Neuronal stem cell (in vitro differentiated cells): ENCODE measurements at regions not wholly inside any gene's neighbourhood (a gene's known extent, or its start where the extent isn't known, plus 50 kb on each side); places are given as distances from the start of the nearest gene placed in this dataset.
A peak's percentile ranks its signal among the peaks of the same experiment; 100 is the strongest.

Experiments
- DNase-seq: peaks from one replicate; pipeline ENCODE4 v3.0.0-alpha.2; 2013; ENCODE audit warnings: low spot score
- H2AFZ ChIP-seq: one replicate; pipeline ENCODE4 v1.6.1; 2013; ENCODE audit warnings: mild to moderate bottlenecking, low read length, inconsistent platforms
- H2AK5ac ChIP-seq: 2 replicates; pipeline ENCODE4 v1.6.1; 2013; ENCODE audit warnings: low read depth, mild to moderate bottlenecking, inconsistent platforms, low read length, moderate library complexity, mixed read lengths
- H2BK120ac ChIP-seq: 2 replicates; pipeline ENCODE4 v1.6.1; 2013; ENCODE audit warnings: low read depth, mild to moderate bottlenecking, inconsistent platforms, low read length, moderate library complexity, mixed read lengths
- H2BK12ac ChIP-seq: one replicate; pipeline ENCODE4 v1.6.1; 2013; ENCODE audit warnings: low read length, inconsistent platforms
- H2BK15ac ChIP-seq: 2 replicates; pipeline ENCODE4 v1.6.1; 2013; ENCODE audit warnings: mild to moderate bottlenecking, low read length, inconsistent platforms, mixed read lengths
- H2BK5ac ChIP-seq: one replicate; pipeline ENCODE4 v1.6.1; 2013; ENCODE audit warnings: inconsistent platforms, mild to moderate bottlenecking, low read length, moderate library complexity
- H3K14ac ChIP-seq: one replicate; pipeline ENCODE4 v1.6.1; 2013; ENCODE audit warnings: low read length, inconsistent platforms
- H3K18ac ChIP-seq: 2 replicates; pipeline ENCODE4 v1.6.1; 2013; ENCODE audit warnings: low read length, inconsistent platforms
- H3K23ac ChIP-seq: 2 replicates; pipeline ENCODE4 v1.6.1; 2013; ENCODE audit warnings: low read depth, mild to moderate bottlenecking, mixed read lengths, low read length, inconsistent platforms; ENCODE audit not compliant: poor library complexity
- H3K27ac ChIP-seq: replicated peaks from 3 replicates; pipeline ENCODE4 v1.5.1; 2013; ENCODE audit warnings: low read length, inconsistent platforms
- H3K27me3 ChIP-seq, 3 experiments: 2 replicates each; pipeline ENCODE4 v1.6.1; 2013; ENCODE audit warnings: low read length in 3 of 3, mild to moderate bottlenecking in 2 of 3, inconsistent platforms in 1 of 3, low read depth in 1 of 3, mixed read lengths in 1 of 3, moderate library complexity in 1 of 3; ENCODE audit not compliant: control insufficient read depth in 3 of 3, insufficient read depth in 3 of 3
- H3K36me3 ChIP-seq, 2 donors: replicated peaks in 1 of 2; 2 replicates each; pipeline ENCODE4 v1.6.1; 2013; ENCODE audit warnings: low read length in 2 of 2; ENCODE audit not compliant: control insufficient read depth in 2 of 2, insufficient read depth in 2 of 2
- H3K4ac ChIP-seq: 2 replicates; pipeline ENCODE4 v1.6.1; 2013; ENCODE audit warnings: inconsistent platforms, mild to moderate bottlenecking, low read length, moderate library complexity
- H3K4me1 ChIP-seq, 2 donors: 1 replicate in 1 of 2; 2 replicates in 1 of 2; pipeline ENCODE4 v1.6.1; 2013; ENCODE audit warnings: low read length in 2 of 2, low read depth in 1 of 2; ENCODE audit not compliant: control insufficient read depth in 2 of 2, insufficient read depth in 1 of 2
- H3K4me2 ChIP-seq: one replicate; pipeline ENCODE4 v1.6.1; 2013; ENCODE audit warnings: mild to moderate bottlenecking, low read length, inconsistent platforms; ENCODE audit not compliant: insufficient read depth, poor library complexity, severe bottlenecking
- H3K4me3 ChIP-seq, 2 donors: 2 replicates each; pipeline ENCODE4 v1.5.1; 2013; ENCODE audit warnings: low read length in 2 of 2, mild to moderate bottlenecking in 2 of 2, inconsistent platforms in 1 of 2, moderate library complexity in 1 of 2
- H3K79me1 ChIP-seq: one replicate; pipeline ENCODE4 v1.6.1; 2013; ENCODE audit warnings: low read depth, mild to moderate bottlenecking, inconsistent platforms, low read length, moderate library complexity
- H3K9ac ChIP-seq: one replicate; pipeline ENCODE4 v1.6.1; 2013; ENCODE audit warnings: mild to moderate bottlenecking, low read depth, low read length, inconsistent platforms; ENCODE audit not compliant: poor library complexity
- H3K9me3 ChIP-seq, 2 donors: replicated peaks in 1 of 2; 2 replicates each; pipeline versions ENCODE3 to v1.6.1; 2013; ENCODE audit warnings: low read length in 2 of 2, mild to moderate bottlenecking in 2 of 2, inconsistent platforms in 1 of 2, low read depth in 1 of 2, mixed read lengths in 1 of 2, moderate library complexity in 1 of 2; ENCODE audit not compliant: control insufficient read depth in 2 of 2, insufficient read depth in 1 of 2
- H4K8ac ChIP-seq: one replicate; pipeline ENCODE4 v1.6.1; 2013; ENCODE audit warnings: low read depth, mild to moderate bottlenecking, inconsistent platforms, low read length, moderate library complexity
- H4K91ac ChIP-seq: one replicate; pipeline ENCODE4 v1.6.1; 2013; ENCODE audit warnings: low read length, low read depth, mild to moderate bottlenecking, inconsistent platforms; ENCODE audit not compliant: poor library complexity
- WGBS, 2 donors: extraction: QIAGEN DNeasy Blood & Tissue Kit; methylation state at CpG; one replicate each; pipeline ENCODE4 v1.1.7; 2013; ENCODE audit warnings: missing lambda C conversion rate in 2 of 2, mixed read lengths in 1 of 2; ENCODE audit not compliant: insufficient read length in 2 of 2, insufficient replicate concordance in 1 of 2; ENCODE audit errors: extremely low coverage in 2 of 2; 5-methylcytosine and 5-hydroxymethylcytosine counted together

DNA sequence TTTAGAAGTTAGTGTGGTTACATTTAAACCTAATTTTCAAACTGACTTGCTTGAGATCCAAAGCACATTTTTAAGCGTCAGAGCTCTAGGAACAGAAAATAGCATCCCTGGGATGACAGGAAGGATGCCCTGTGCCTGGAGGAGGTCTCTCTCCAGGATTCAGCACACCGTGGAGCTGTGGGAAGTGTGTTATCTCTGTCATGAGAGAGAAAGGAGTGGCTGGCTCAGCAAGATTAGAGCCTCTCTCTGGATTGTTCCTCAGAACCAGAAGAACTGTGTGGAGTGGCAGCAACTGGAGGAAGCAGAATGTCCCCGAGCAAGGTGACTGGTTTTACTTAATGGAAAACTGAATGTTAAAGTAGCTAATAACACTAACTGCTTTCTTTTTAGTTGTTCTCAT, 233.6 kb upstream of the TGFBR2 start:
- no peak overlapping the region for H3K4ac ChIP-seq
- no peak overlapping the region for H3K4me2 ChIP-seq
- H3K9me3 ChIP-seq = no peaks in the 10 kb centered on the region
- H3K79me1 ChIP-seq = no peaks in the 10 kb centered on the region
- H2BK15ac ChIP-seq = no peak overlapping the region
- no peak overlapping the region for H2BK12ac ChIP-seq
- no peak overlapping the region for H2BK5ac ChIP-seq
- no peak overlapping the region for H4K8ac ChIP-seq
- no peak overlapping the region for H3K23ac ChIP-seq
- H4K91ac ChIP-seq = no peak overlapping the region
- H3K27ac ChIP-seq = no peak overlapping the region
- H3K4me3 ChIP-seq = no peak overlapping the region
- H2AFZ ChIP-seq = peak overlapping the region; percentile 45
- no peak overlapping the region for H3K14ac ChIP-seq
- H3K27me3 ChIP-seq = no peaks in the 10 kb centered on the region
- no peak overlapping the region for H3K9ac ChIP-seq
- H3K18ac ChIP-seq = no peak overlapping the region
- H2BK120ac ChIP-seq = no peak overlapping the region
- H3K4me1 ChIP-seq = no peaks in the 10 kb centered on the region
- WGBS, 2 donors = no CpG with 5 or more reads among the region's 3 CpGs
- no peak for DNase-seq
- H3K36me3 ChIP-seq = no peaks in the 10 kb centered on the region
- H2AK5ac ChIP-seq = no peak overlapping the region

DNA sequence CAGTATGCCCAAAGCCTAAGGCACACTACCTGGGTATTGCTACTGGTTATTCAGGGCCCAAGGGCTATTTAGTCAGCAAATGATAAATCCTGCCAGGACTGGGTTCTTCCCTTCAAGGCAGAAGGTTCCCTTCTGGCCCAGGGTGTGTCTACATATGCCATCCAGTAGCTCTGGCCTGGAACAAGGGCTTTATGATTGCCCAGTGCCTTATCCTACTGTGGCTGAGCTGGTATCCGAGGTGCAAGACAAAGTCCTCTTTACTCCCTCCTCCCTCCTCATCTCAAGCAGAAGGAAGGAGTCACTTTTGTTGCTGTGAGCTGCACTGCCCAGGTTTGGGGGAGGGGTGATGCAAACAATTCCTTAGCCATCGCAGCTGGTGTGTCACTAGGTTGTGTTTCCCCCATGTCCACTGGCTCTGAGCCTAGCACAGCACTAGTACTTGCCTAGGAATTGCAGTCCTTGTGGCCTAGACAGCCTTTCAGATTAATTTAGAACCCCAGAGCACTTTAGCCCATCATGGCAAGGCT, 221.8 kb upstream of the TGFBR2 start:
- H2BK12ac ChIP-seq = no peak overlapping the region
- H3K18ac ChIP-seq = no peak overlapping the region
- H3K9me3 ChIP-seq = peaks cover 0 to 2% of the 10 kb centered on the region in 2 donors
- no peak overlapping the region for H3K23ac ChIP-seq
- H3K27ac ChIP-seq = no peak overlapping the region
- no peak overlapping the region for H3K4ac ChIP-seq
- no peak overlapping the region for H2AK5ac ChIP-seq
- H3K27me3 ChIP-seq = no peaks in the 10 kb centered on the region
- no peak for DNase-seq
- no peaks in the 10 kb centered on the region for H3K79me1 ChIP-seq
- H3K9ac ChIP-seq = no peak overlapping the region
- no peak overlapping the region for H4K8ac ChIP-seq
- no peak overlapping the region for H2BK5ac ChIP-seq
- H3K36me3 ChIP-seq = peaks cover 0 to 2% of the 10 kb centered on the region in 2 donors
- no peak overlapping the region for H2BK120ac ChIP-seq
- H3K4me3 ChIP-seq = no peak overlapping the region
- no peak overlapping the region for H2BK15ac ChIP-seq
- H2AFZ ChIP-seq = peak overlapping the region; percentile 59
- H3K4me1 ChIP-seq = no peaks in the 10 kb centered on the region
- no peak overlapping the region for H4K91ac ChIP-seq
- no CpG with 5 or more reads among the region's 2 CpGs for WGBS, 2 donors
- H3K4me2 ChIP-seq = no peak overlapping the region
- no peak overlapping the region for H3K14ac ChIP-seq

DNA sequence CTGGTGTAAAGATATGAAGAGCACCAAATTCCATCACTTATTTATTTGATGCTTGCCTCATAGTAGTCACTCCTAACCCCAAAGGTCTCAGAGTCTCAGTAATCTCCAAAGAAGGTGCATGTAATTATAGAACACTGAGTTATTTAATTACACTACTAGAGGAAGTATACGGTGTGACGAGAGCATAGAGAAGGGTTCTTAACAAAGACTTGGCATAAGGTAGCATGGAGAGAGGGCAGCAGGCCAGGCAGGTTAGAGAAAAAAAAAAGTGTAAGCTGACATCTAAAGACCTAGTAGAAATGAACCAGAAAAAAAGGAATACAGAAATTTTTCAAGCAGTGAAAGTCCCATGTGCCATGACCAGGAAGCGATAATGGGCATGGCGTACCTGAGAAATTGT, 213.3 kb upstream of the TGFBR2 start:
- Histone ChIP-seq H2BK15ac (no peak overlapping the region), H4K8ac (no peak overlapping the region), H4K91ac (no peak overlapping the region), H2BK120ac (no peak overlapping the region), H2BK12ac (no peak overlapping the region), H3K27me3 (no peaks in the 10 kb centered on the region), H3K23ac (no peak overlapping the region), H3K4me2 (no peak overlapping the region), H2BK5ac (no peak overlapping the region), H3K4ac (no peak overlapping the region), H2AFZ (no peak overlapping the region), H3K18ac (no peak overlapping the region), H3K27ac (no peak overlapping the region), H3K79me1 (no peaks in the 10 kb centered on the region), H3K36me3 (no peaks in the 10 kb centered on the region), H3K4me1 (no peaks in the 10 kb centered on the region), H3K9ac (no peak overlapping the region), H3K4me3 (no peak overlapping the region), H3K9me3 (no peaks in the 10 kb centered on the region), H3K14ac (no peak overlapping the region), H2AK5ac (no peak overlapping the region)
- no peak for DNase-seq
- WGBS, 2 donors = no CpG with 5 or more reads among the region's 4 CpGs

DNA sequence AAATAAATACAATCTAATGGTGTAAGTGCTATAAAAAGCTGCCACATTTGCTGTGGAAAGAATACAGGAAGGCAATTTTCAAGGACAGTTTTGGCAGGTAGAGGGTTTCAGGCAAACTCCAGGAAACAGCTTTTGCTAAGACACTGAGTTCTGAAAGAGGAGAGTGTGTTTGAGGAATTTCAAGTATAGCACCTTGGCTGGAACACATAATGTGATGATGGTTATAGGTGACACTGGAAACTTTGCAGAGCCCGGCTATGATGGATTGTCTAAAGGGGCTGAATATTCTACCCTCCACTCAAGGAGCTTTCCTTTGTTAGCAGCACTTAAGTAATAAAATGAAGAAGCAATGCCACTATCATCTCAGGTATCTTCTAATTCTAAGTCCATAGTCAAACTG, 209.4 kb upstream of the TGFBR2 start:
- WGBS, 2 donors = no CpG with 5 or more reads among the region's 1 CpG
- H3K27ac ChIP-seq = no peak overlapping the region
- no peak overlapping the region for H3K23ac ChIP-seq
- no peaks in the 10 kb centered on the region for H3K27me3 ChIP-seq
- H2BK12ac ChIP-seq = no peak overlapping the region
- no peak overlapping the region for H3K9ac ChIP-seq
- H2BK15ac ChIP-seq = no peak overlapping the region
- no peak overlapping the region for H2AK5ac ChIP-seq
- H3K36me3 ChIP-seq = no peaks in the 10 kb centered on the region
- no peak for DNase-seq
- H4K91ac ChIP-seq = no peak overlapping the region
- no peaks in the 10 kb centered on the region for H3K4me1 ChIP-seq
- H2AFZ ChIP-seq = no peak overlapping the region
- H3K79me1 ChIP-seq = no peaks in the 10 kb centered on the region
- H3K14ac ChIP-seq = no peak overlapping the region
- H2BK120ac ChIP-seq = no peak overlapping the region
- H3K4me3 ChIP-seq = no peak overlapping the region
- H3K4ac ChIP-seq = no peak overlapping the region
- H2BK5ac ChIP-seq = no peak overlapping the region
- H4K8ac ChIP-seq = no peak overlapping the region
- no peak overlapping the region for H3K18ac ChIP-seq
- peaks cover 0 to 6% of the 10 kb centered on the region in 2 donors for H3K9me3 ChIP-seq
- H3K4me2 ChIP-seq = no peak overlapping the region
